HepG2 (cell line): ENCODE measurements at regions not wholly inside any gene's neighbourhood (a gene's known extent, or its start where the extent isn't known, plus 50 kb on each side); places are given as distances from the start of the nearest gene placed in this dataset.

ENCODE experiments used
- ATAC-seq: fragments of 200-7000 bp; cut with Tn5 transposase; 3 replicates; pipeline ENCODE4 v1.9.1; 2020; ENCODE audit warnings: mild to moderate bottlenecking, moderate library complexity
- BruUV-seq: library from RNA; stranded (reverse); fragments of 400-500 nt; replicated peaks from 2 replicates; lab custom pipeline; 2021; lab: Mats Ljungman, UMichigan
- CTCF ChIA-PET: fragments of 300-600 bp; formaldehyde crosslinking; extraction: SDS; loops from one replicate; lab custom pipeline; 2021; ENCODE audit warnings: low total read pairs, inconsistent platforms, low intra/inter-chr PET ratio; lab: Yijun Ruan, JAX
- POLR2A ChIA-PET: fragments of 350-600 bp; sonication (Branson Sonifier 250); formaldehyde crosslinking; loops from one replicate; lab custom pipeline; 2020; ENCODE audit warnings: antibody characterized with exemption, inconsistent platforms; lab: Yijun Ruan, JAX
- DNase-seq: peaks from one replicate; pipeline ENCODE4 v3.0.0-alpha.2; 2015; ENCODE audit warnings: low spot score
- FAIRE-seq: peaks from 3 replicates; lab custom pipeline; 2011; peaks lifted over from hg19 to GRCh38; lab: Jason Lieb, UNC
- H2AFZ ChIP-seq: one replicate; pipeline ENCODE4 v1.6.1; 2011; ENCODE audit warnings: low read length, inconsistent platforms
- H3K27ac ChIP-seq: fragments of 300-600 bp; 3 replicates; pipeline ENCODE4 v1.8.0; 2011; ENCODE audit warnings: mixed run types, mild to moderate bottlenecking, mixed read lengths, low read length, inconsistent platforms; ENCODE audit not compliant: insufficient read depth; ENCODE audit errors: extremely low read length
- H3K27me3 ChIP-seq, 2 experiments: fragments of 200-600 bp in 1 of 2; 2 replicates in 1 of 2; 3 replicates in 1 of 2; pipeline versions ENCODE4 v1.6.0 to v1.8.0; 2011; ENCODE audit warnings: low read length in 2 of 2, mild to moderate bottlenecking in 2 of 2, moderate library complexity in 2 of 2, inconsistent platforms in 1 of 2; ENCODE audit not compliant: insufficient read depth in 2 of 2, control insufficient read depth in 1 of 2
- H3K36me3 ChIP-seq, 2 experiments: fragments of 200-600 bp in 1 of 2; replicated peaks in 1 of 2; 2 replicates in 1 of 2; 3 replicates in 1 of 2; pipeline versions ENCODE4 v1.5.1 to v1.8.0; 2011; ENCODE audit warnings: low read length in 2 of 2, inconsistent platforms in 1 of 2; ENCODE audit not compliant: insufficient read depth in 2 of 2, control insufficient read depth in 1 of 2
- H3K4me1 ChIP-seq: 2 replicates; pipeline ENCODE4 v1.5.1; 2012; ENCODE audit warnings: low read length, inconsistent platforms; ENCODE audit not compliant: insufficient read depth
- H3K4me2 ChIP-seq: 2 replicates; pipeline ENCODE4 v1.6.0; 2011; ENCODE audit warnings: low read depth, low read length, inconsistent platforms
- H3K4me3 ChIP-seq, 3 experiments: fragments of 200-600 bp in 1 of 3; sonication (generic), shearing (Covaris generic) in 1 of 3; replicated peaks in 1 of 3; 2 replicates each; pipeline ENCODE4 v1.5.1; 2011 to 2016; ENCODE audit warnings: low read length in 3 of 3, inconsistent platforms in 2 of 3, low read depth in 2 of 3, mild to moderate bottlenecking in 2 of 3, control low read depth in 1 of 3, mixed read lengths in 1 of 3; ENCODE audit not compliant: insufficient read depth in 1 of 3
- H3K79me2 ChIP-seq: one replicate; pipeline ENCODE4 v1.6.1; 2011; ENCODE audit warnings: low read length, inconsistent platforms; ENCODE audit not compliant: insufficient read depth
- H3K9ac ChIP-seq: 2 replicates; pipeline ENCODE4 v1.6.0; 2011; ENCODE audit warnings: mild to moderate bottlenecking, low read depth, low read length, inconsistent platforms; ENCODE audit not compliant: insufficient read depth
- H3K9me3 ChIP-seq: 2 replicates; pipeline ENCODE4 v1.5.1; 2012; ENCODE audit warnings: mild to moderate bottlenecking, low read length
- H4K20me1 ChIP-seq: 2 replicates; pipeline ENCODE4 v1.6.0; 2011; ENCODE audit warnings: inconsistent platforms, mild to moderate bottlenecking, low read length, moderate library complexity; ENCODE audit not compliant: insufficient read depth
- GATAD1 ChIP-seq: IDR thresholded peaks from 2 replicates; pipeline ENCODE4 v1.6.1; 2016; ENCODE audit warnings: missing genetic modification reagents, missing compliant biosample characterization
- STAG1 ChIP-seq: sonication (generic); formaldehyde crosslinking; IDR thresholded peaks from 2 replicates; pipeline ENCODE4 v1.4.0; 2020; ENCODE audit warnings: missing genetic modification reagents
- ZEB1 ChIP-seq: IDR thresholded peaks from 2 replicates; pipeline ENCODE4 v1.6.1; 2012; ENCODE audit warnings: mild to moderate bottlenecking, low read depth, inconsistent platforms; ENCODE audit not compliant: insufficient replicate concordance
- ZNF124 ChIP-seq: sonication (generic); formaldehyde crosslinking; IDR thresholded peaks from 2 replicates; pipeline ENCODE4 v1.4.0; 2020; ENCODE audit warnings: missing genetic modification reagents
- ZNF225 ChIP-seq: sonication (generic); formaldehyde crosslinking; IDR thresholded peaks from 2 replicates; pipeline ENCODE4 v1.4.0; 2020; ENCODE audit warnings: mild to moderate bottlenecking, missing genetic modification reagents
- ZNF660 ChIP-seq: sonication (generic); formaldehyde crosslinking; IDR thresholded peaks from 2 replicates; pipeline ENCODE4 v1.5.1; 2020; ENCODE audit warnings: mild to moderate bottlenecking, low read depth, missing genetic modification reagents, borderline replicate concordance
- WGBS: methylation state at CpG from one replicate; pipeline ENCODE4 v1.1.6; 2017; ENCODE audit warnings: low lambda C conversion rate; 5-methylcytosine and 5-hydroxymethylcytosine counted together
- in situ Hi-C: cut with HindIII; loops from 2 replicates; pipeline ENCODE4 v1.10.0; 2017; ENCODE audit warnings: low pct_unique_long_range_greater_than_20kb; ENCODE audit not compliant: extremely low pct_ligation_motif_present
- intact Hi-C: fragments of 100-400 bp; cut with micrococcal nuclease; formaldehyde crosslinking; loops from one replicate; pipeline ENCODE4 v1.10.0; 2022; ENCODE audit not compliant: unreplicated experiment
- TF ChIP-seq, protein P1 (sequence below), 2 experiments: sonication (generic) in 1 of 2; formaldehyde crosslinking in 1 of 2; IDR thresholded peaks; 2 replicates each; pipeline versions ENCODE4 v1.4.0 to v1.6.1; 2018 to 2020; ENCODE audit warnings: missing genetic modification reagents in 2 of 2, borderline replicate concordance in 1 of 2, low read depth in 1 of 2, mild to moderate bottlenecking in 1 of 2, missing biosample characterization in 1 of 2
- TF ChIP-seq, protein P2 (sequence below): sonication (generic); formaldehyde crosslinking; IDR thresholded peaks from 2 replicates; pipeline ENCODE4 v1.4.0; 2020; ENCODE audit warnings: mild to moderate bottlenecking, low read depth, missing genetic modification reagents
- TF ChIP-seq, protein P3 (sequence below): sonication (generic); formaldehyde crosslinking; IDR thresholded peaks from 2 replicates; pipeline ENCODE4 v1.5.1; 2020; ENCODE audit warnings: mild to moderate bottlenecking, missing genetic modification reagents, borderline replicate concordance
- TF ChIP-seq, protein P4 (sequence below): sonication (generic); formaldehyde crosslinking; conservative IDR thresholded peaks from 2 replicates; pipeline ENCODE4 v1.4.0; 2020; ENCODE audit warnings: missing genetic modification reagents

DNA sequence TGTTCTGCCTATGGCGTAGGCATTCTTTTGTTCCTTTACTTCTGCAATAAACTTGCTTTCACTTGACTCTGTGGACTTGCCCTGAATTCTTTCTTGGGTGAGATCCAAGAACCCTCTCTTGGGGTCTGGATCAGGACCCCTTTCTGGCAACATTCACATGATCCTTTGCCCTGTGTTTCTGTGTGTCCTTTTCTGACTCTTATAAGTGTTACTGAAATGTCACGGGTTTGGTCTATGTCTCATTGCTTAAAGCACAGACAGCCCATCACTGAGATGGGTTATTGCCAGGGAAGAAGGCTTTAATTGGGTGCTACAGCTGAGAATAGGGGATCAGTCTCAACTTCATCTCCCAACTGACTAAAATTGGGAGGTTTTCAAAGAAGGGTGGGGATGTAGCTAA, 110.9 kb upstream of the XPO1 start:
- no peak overlapping the region for H2AFZ ChIP-seq
- TF ChIP-seq ZNF124 (CRISPR knock-in tag) (peak; percentile 82; the same call in 1 of the 2 replicates), ZNF225 (CRISPR knock-in tag) (no peak)
- H3K79me2 ChIP-seq = no peaks in the 10 kb centered on the region
- WGBS = 40% methylated on average over 2 of the region's 2 CpGs
- no TSS peak for BruUV-seq
- FAIRE-seq = no peak
- POLR2A ChIA-PET = no interaction called here
- in situ Hi-C loops (no loop called here), intact Hi-C loops (no loop called here)
- no peaks in the 10 kb centered on the region for H3K27me3 ChIP-seq
- peaks cover 13% of the 10 kb centered on the region; the same call in 1 of the 2 replicates for H3K9me3 ChIP-seq
- no peak for ATAC-seq
- no peak overlapping the region for H3K4me3 ChIP-seq
- H3K4me2 ChIP-seq = no peak overlapping the region
- H3K9ac ChIP-seq = no peak overlapping the region
- no peaks in the 10 kb centered on the region for H3K36me3 ChIP-seq
- H3K27ac ChIP-seq = no peak overlapping the region
- H4K20me1 ChIP-seq = no peaks in the 10 kb centered on the region
- CTCF ChIA-PET = no interaction called here
- no peak for DNase-seq
- no peaks in the 10 kb centered on the region for H3K4me1 ChIP-seq

DNA sequence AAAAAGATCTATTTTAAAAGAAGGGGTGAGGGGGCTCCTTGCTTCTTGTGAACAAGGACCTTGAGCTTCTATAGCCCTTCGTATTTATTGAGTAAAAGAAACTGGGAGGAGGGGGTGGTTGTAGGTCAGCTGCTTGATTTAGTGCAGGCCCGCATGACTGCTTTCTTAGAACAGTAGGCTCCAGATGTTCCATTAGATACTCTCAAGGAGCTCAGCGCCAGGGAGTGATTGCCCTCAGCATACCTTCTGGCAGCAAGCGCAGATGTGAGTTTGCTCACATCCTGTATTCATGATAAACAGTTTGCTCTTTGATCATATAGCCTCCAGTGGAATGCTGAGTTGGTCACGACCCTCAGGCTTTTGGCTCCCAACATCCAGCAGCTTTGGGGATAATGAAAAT, 108.9 kb upstream of the XPO1 start:
- intact Hi-C loops = no loop called here
- no peak for FAIRE-seq
- Histone ChIP-seq H3K4me2 (no peak overlapping the region), H3K36me3 (no peaks in the 10 kb centered on the region), H3K27me3 (no peaks in the 10 kb centered on the region), H3K79me2 (no peaks in the 10 kb centered on the region), H3K4me1 (no peaks in the 10 kb centered on the region), H3K4me3 (no peak overlapping the region), H4K20me1 (no peaks in the 10 kb centered on the region), H3K9me3 (peaks cover 13% of the 10 kb centered on the region; the same call in 1 of the 2 replicates), H3K9ac (no peak overlapping the region), H2AFZ (no peak overlapping the region), H3K27ac (no peak overlapping the region)
- no TSS peak for BruUV-seq
- ChIA-PET CTCF (no interaction called here), POLR2A (no interaction called here)
- no peak for DNase-seq
- WGBS = 21% methylated on average over 5 of the region's 5 CpGs
- in situ Hi-C loops = no loop called here
- ATAC-seq = no peak
- TF ChIP-seq, protein P1, sequence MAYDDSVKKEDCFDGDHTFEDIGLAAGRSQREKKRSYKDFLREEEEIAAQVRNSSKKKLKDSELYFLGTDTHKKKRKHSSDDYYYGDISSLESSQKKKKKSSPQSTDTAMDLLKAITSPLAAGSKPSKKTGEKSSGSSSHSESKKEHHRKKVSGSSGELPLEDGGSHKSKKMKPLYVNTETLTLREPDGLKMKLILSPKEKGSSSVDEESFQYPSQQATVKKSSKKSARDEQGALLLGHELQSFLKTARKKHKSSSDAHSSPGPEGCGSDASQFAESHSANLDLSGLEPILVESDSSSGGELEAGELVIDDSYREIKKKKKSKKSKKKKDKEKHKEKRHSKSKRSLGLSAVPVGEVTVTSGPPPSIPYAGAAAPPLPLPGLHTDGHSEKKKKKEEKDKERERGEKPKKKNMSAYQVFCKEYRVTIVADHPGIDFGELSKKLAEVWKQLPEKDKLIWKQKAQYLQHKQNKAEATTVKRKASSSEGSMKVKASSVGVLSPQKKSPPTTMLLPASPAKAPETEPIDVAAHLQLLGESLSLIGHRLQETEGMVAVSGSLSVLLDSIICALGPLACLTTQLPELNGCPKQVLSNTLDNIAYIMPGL (CRISPR knock-in tag; IDR thresholded peaks at IDR 0.05; ENCODE audit: borderline replicate concordance in 1 of 2, low read depth in 1 of 2) = no peak
- TF ChIP-seq STAG1 (CRISPR knock-in tag) (no peak), ZEB1 (no peak), ZNF660 (no peak), GATAD1 (CRISPR knock-in tag) (no peak)
- TF ChIP-seq, protein P2, sequence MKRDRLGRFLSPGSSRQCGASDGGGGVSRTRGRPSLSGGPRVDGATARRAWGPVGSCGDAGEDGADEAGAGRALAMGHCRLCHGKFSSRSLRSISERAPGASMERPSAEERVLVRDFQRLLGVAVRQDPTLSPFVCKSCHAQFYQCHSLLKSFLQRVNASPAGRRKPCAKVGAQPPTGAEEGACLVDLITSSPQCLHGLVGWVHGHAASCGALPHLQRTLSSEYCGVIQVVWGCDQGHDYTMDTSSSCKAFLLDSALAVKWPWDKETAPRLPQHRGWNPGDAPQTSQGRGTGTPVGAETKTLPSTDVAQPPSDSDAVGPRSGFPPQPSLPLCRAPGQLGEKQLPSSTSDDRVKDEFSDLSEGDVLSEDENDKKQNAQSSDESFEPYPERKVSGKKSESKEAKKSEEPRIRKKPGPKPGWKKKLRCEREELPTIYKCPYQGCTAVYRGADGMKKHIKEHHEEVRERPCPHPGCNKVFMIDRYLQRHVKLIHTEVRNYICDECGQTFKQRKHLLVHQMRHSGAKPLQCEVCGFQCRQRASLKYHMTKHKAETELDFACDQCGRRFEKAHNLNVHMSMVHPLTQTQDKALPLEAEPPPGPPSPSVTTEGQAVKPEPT (CRISPR knock-in tag) = no peak
- TF ChIP-seq, protein P3, sequence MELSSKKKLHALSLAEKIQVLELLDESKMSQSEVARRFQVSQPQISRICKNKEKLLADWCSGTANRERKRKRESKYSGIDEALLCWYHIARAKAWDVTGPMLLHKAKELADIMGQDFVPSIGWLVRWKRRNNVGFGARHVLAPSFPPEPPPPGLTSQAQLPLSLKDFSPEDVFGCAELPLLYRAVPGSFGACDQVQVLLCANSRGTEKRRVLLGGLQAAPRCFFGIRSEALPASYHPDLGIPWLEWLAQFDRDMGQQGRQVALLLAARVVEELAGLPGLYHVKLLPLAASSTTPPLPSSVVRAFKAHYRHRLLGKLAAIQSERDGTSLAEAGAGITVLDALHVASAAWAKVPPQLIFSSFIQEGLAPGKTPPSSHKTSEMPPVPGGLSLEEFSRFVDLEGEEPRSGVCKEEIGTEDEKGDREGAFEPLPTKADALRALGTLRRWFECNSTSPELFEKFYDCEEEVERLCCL (CRISPR knock-in tag) = no peak
- TF ChIP-seq, protein P4, sequence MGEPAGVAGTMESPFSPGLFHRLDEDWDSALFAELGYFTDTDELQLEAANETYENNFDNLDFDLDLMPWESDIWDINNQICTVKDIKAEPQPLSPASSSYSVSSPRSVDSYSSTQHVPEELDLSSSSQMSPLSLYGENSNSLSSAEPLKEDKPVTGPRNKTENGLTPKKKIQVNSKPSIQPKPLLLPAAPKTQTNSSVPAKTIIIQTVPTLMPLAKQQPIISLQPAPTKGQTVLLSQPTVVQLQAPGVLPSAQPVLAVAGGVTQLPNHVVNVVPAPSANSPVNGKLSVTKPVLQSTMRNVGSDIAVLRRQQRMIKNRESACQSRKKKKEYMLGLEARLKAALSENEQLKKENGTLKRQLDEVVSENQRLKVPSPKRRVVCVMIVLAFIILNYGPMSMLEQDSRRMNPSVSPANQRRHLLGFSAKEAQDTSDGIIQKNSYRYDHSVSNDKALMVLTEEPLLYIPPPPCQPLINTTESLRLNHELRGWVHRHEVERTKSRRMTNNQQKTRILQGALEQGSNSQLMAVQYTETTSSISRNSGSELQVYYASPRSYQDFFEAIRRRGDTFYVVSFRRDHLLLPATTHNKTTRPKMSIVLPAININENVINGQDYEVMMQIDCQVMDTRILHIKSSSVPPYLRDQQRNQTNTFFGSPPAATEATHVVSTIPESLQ = no peak
